ENCODE measurements at regions not wholly inside any gene's neighbourhood (a gene's known extent, or its start where the extent isn't known, plus 50 kb on each side); places are given as distances from the start of the nearest gene placed in this dataset.
"Not testable (repeated sequence)": the region's sequence is repeated elsewhere in the genome, so short reads cannot be mapped to it uniquely, and the experiment has no call there.

GRCh38 chr7:45293295-45293942, 135.8 kb downstream of the RAMP3 start:
- Mint-ChIP-seq H3K4me1 (ENCODE audit: low read depth) (no peaks in the 10 kb centered on the region), H3K27me3 (ENCODE audit: low read depth) (peaks cover 30% of the 10 kb centered on the region), H3K9me3 (peaks cover 6% of the 10 kb centered on the region), H3K4me3 (no peak overlapping the region), H3K36me3 (ENCODE audit: insufficient read depth) (no peaks in the 10 kb centered on the region)
- DNase-seq (no peak), ATAC-seq (no peak)

GRCh38 chr7:45294559-45294958, 137.0 kb downstream of the RAMP3 start:
- peaks cover 37% of the 10 kb centered on the region for H3K27me3 Mint-ChIP-seq (ENCODE audit: low read depth)
- H3K4me1 Mint-ChIP-seq (ENCODE audit: low read depth): no peaks in the 10 kb centered on the region
- ATAC-seq (no peak), DNase-seq (no peak)
- H3K4me3 Mint-ChIP-seq: no peak overlapping the region
- no peaks in the 10 kb centered on the region for H3K9me3 Mint-ChIP-seq
- no peaks in the 10 kb centered on the region for H3K36me3 Mint-ChIP-seq (ENCODE audit: insufficient read depth)

GRCh38 chr7:45295222-45295621, 137.6 kb downstream of the RAMP3 start:
- DNase-seq: no peak
- Mint-ChIP-seq H3K27me3 (ENCODE audit: low read depth) (peaks cover 38% of the 10 kb centered on the region), H3K4me1 (ENCODE audit: low read depth) (no peaks in the 10 kb centered on the region), H3K4me3 (no peak overlapping the region), H3K36me3 (ENCODE audit: insufficient read depth) (no peaks in the 10 kb centered on the region), H3K9me3 (no peaks in the 10 kb centered on the region)
- no peak for ATAC-seq

- peaks cover 4% of the 10 kb centered on the region for H3K9me3 Mint-ChIP-seq
- no peaks in the 10 kb centered on the region for H3K4me1 Mint-ChIP-seq (ENCODE audit: low read depth)
- no peaks in the 10 kb centered on the region for H3K36me3 Mint-ChIP-seq (ENCODE audit: insufficient read depth)
- H3K27me3 Mint-ChIP-seq (ENCODE audit: low read depth): peaks cover 52% of the 10 kb centered on the region
- DNase-seq: no peak
- ATAC-seq: no peak
- no peak overlapping the region for H3K4me3 Mint-ChIP-seq
Measured at GRCh38 chr7:45296748-45297147, 139.2 kb downstream of the RAMP3 start.

- H3K36me3 Mint-ChIP-seq (ENCODE audit: insufficient read depth): no peaks in the 10 kb centered on the region
- ATAC-seq (no peak), DNase-seq (no peak)
- H3K9me3 Mint-ChIP-seq: peaks cover 20% of the 10 kb centered on the region
- H3K4me3 Mint-ChIP-seq: no peak overlapping the region
- peaks cover 6% of the 10 kb centered on the region for H3K27me3 Mint-ChIP-seq (ENCODE audit: low read depth)
- H3K4me1 Mint-ChIP-seq (ENCODE audit: low read depth): no peaks in the 10 kb centered on the region
Measured at GRCh38 chr7:45306752-45307305, 149.2 kb downstream of the RAMP3 start.

GRCh38 chr7:45311597-45311996, 154.0 kb downstream of the RAMP3 start:
- Mint-ChIP-seq H3K27me3 (ENCODE audit: low read depth) (peaks cover 19% of the 10 kb centered on the region), H3K36me3 (ENCODE audit: insufficient read depth) (no peaks in the 10 kb centered on the region), H3K4me1 (ENCODE audit: low read depth) (no peaks in the 10 kb centered on the region), H3K4me3 (no peak overlapping the region), H3K9me3 (peaks cover 20% of the 10 kb centered on the region)
- no peak for ATAC-seq
- no peak for DNase-seq

GRCh38 chr7:45315512-45315911, 157.9 kb downstream of the RAMP3 start:
- H3K9me3 Mint-ChIP-seq; DNase-seq; ATAC-seq; H3K4me3 Mint-ChIP-seq; H3K36me3 Mint-ChIP-seq (ENCODE audit: insufficient read depth); H3K4me1 Mint-ChIP-seq (ENCODE audit: low read depth): not testable (repeated sequence)
- H3K27me3 Mint-ChIP-seq (ENCODE audit: low read depth): peaks cover 31% of the 10 kb centered on the region

- Mint-ChIP-seq H3K9me3 (no peaks in the 10 kb centered on the region), H3K36me3 (ENCODE audit: insufficient read depth) (no peaks in the 10 kb centered on the region), H3K4me3 (no peak overlapping the region), H3K4me1 (ENCODE audit: low read depth) (no peaks in the 10 kb centered on the region), H3K27me3 (ENCODE audit: low read depth) (peaks cover 3% of the 10 kb centered on the region)
- ATAC-seq: no peak
- no peak for DNase-seq
Measured at GRCh38 chr7:45324683-45325237, 167.2 kb downstream of the RAMP3 start.

GRCh38 chr7:45325378-45325777, 167.8 kb downstream of the RAMP3 start:
- Mint-ChIP-seq H3K9me3 (no peaks in the 10 kb centered on the region), H3K4me3 (no peak overlapping the region), H3K36me3 (ENCODE audit: insufficient read depth) (no peaks in the 10 kb centered on the region), H3K27me3 (ENCODE audit: low read depth) (peaks cover 5% of the 10 kb centered on the region), H3K4me1 (ENCODE audit: low read depth) (no peaks in the 10 kb centered on the region)
- no peak for DNase-seq
- no peak for ATAC-seq

- Mint-ChIP-seq H3K27me3 (ENCODE audit: low read depth) (peaks cover 12% of the 10 kb centered on the region), H3K4me3 (no peak overlapping the region), H3K9me3 (peaks cover 13% of the 10 kb centered on the region), H3K36me3 (ENCODE audit: insufficient read depth) (no peaks in the 10 kb centered on the region), H3K4me1 (ENCODE audit: low read depth) (no peaks in the 10 kb centered on the region)
- ATAC-seq (no peak), DNase-seq (no peak)
Measured at GRCh38 chr7:45328403-45328981, 170.9 kb downstream of the RAMP3 start.

GRCh38 chr7:45331563-45331962, 174.0 kb downstream of the RAMP3 start:
- DNase-seq: no peak
- Mint-ChIP-seq H3K4me1 (ENCODE audit: low read depth) (no peaks in the 10 kb centered on the region), H3K36me3 (ENCODE audit: insufficient read depth) (no peaks in the 10 kb centered on the region), H3K27me3 (ENCODE audit: low read depth) (peaks cover 36% of the 10 kb centered on the region), H3K9me3 (peaks cover 24% of the 10 kb centered on the region), H3K4me3 (no peak overlapping the region)
- ATAC-seq: no peak

- Mint-ChIP-seq H3K27me3 (ENCODE audit: low read depth) (peaks cover 48% of the 10 kb centered on the region), H3K9me3 (peaks cover 24% of the 10 kb centered on the region)
- H3K36me3 Mint-ChIP-seq (ENCODE audit: insufficient read depth); ATAC-seq; H3K4me3 Mint-ChIP-seq; H3K4me1 Mint-ChIP-seq (ENCODE audit: low read depth); DNase-seq: not testable (repeated sequence)
Measured at GRCh38 chr7:45335024-45335423, 177.4 kb downstream of the RAMP3 start.

- H3K9me3 Mint-ChIP-seq: no peaks in the 10 kb centered on the region
- no peak overlapping the region for H3K4me3 Mint-ChIP-seq
- peaks cover 21% of the 10 kb centered on the region for H3K27me3 Mint-ChIP-seq (ENCODE audit: low read depth)
- H3K4me1 Mint-ChIP-seq (ENCODE audit: low read depth): no peaks in the 10 kb centered on the region
- no peak for ATAC-seq
- no peak for DNase-seq
- no peaks in the 10 kb centered on the region for H3K36me3 Mint-ChIP-seq (ENCODE audit: insufficient read depth)
Measured at GRCh38 chr7:45342236-45342635, 184.6 kb downstream of the RAMP3 start.

GRCh38 chr7:45343746-45344145, 186.2 kb downstream of the RAMP3 start:
- H3K27me3 Mint-ChIP-seq (ENCODE audit: low read depth): peaks cover 10% of the 10 kb centered on the region
- no peak for ATAC-seq
- no peaks in the 10 kb centered on the region for H3K4me1 Mint-ChIP-seq (ENCODE audit: low read depth)
- no peaks in the 10 kb centered on the region for H3K9me3 Mint-ChIP-seq
- DNase-seq: no peak
- H3K36me3 Mint-ChIP-seq (ENCODE audit: insufficient read depth): no peaks in the 10 kb centered on the region
- no peak overlapping the region for H3K4me3 Mint-ChIP-seq

- no peaks in the 10 kb centered on the region for H3K36me3 Mint-ChIP-seq (ENCODE audit: insufficient read depth)
- ATAC-seq (no peak), DNase-seq (no peak)
- H3K9me3 Mint-ChIP-seq: no peaks in the 10 kb centered on the region
- no peak overlapping the region for H3K4me3 Mint-ChIP-seq
- H3K4me1 Mint-ChIP-seq (ENCODE audit: low read depth): no peaks in the 10 kb centered on the region
- H3K27me3 Mint-ChIP-seq (ENCODE audit: low read depth): peaks cover 16% of the 10 kb centered on the region
Measured at GRCh38 chr7:45347804-45348203, 190.2 kb downstream of the RAMP3 start.
